A172 (cell line): ENCODE measurements at regions not wholly inside any gene's neighbourhood (a gene's known extent, or its start where the extent isn't known, plus 50 kb on each side); places are given as distances from the start of the nearest gene placed in this dataset.

Experiments
- DNase-seq: peaks from one replicate; pipeline ENCODE4 v3.0.0-alpha.2; 2015; ENCODE audit warnings: low spot score

DNA sequence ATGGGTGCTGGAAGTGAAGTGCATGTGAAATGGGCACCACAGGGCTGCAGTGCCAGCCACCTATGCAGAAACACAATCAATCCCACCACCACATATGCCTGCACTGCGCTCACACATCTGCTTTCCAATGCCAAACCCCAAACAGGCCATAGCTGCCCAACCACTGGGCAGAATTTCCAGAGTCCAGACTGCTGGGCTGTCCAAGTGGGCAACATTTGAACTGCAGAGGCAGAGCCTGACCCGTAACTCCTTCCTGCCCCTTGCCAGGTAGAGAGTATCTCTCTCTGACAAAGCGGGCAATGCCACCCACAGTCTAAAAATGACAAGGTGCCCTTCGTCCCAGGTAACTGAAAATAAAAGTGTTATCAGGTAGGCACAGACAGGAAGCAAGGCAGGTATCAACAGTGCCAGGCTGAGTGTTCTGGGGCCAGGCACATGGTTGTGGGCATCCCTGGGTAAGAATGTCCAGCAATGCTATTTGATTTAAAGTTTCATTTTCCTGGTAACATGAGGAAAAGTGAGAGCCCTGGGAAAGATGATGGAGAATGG, 79.5 kb downstream of the FOXA2 start:
- no peak for DNase-seq

- no peak for DNase-seq
Observed at GRCh38 chr20:22503577-22503976, 80.8 kb downstream of the FOXA2 start.

- DNase-seq: no peak
Observed at GRCh38 chr20:22502731-22503191, 81.6 kb downstream of the FOXA2 start.

GRCh38 chr20:22501566-22502344, 82.6 kb downstream of the FOXA2 start:
- no peak for DNase-seq

- no peak for DNase-seq
Observed at GRCh38 chr20:22501034-22501433, 83.3 kb downstream of the FOXA2 start.

- no peak for DNase-seq
Observed at GRCh38 chr20:22499515-22500166, 84.7 kb downstream of the FOXA2 start.

- no peak for DNase-seq
Observed at GRCh38 chr20:22496817-22497216, 87.6 kb downstream of the FOXA2 start.

DNA sequence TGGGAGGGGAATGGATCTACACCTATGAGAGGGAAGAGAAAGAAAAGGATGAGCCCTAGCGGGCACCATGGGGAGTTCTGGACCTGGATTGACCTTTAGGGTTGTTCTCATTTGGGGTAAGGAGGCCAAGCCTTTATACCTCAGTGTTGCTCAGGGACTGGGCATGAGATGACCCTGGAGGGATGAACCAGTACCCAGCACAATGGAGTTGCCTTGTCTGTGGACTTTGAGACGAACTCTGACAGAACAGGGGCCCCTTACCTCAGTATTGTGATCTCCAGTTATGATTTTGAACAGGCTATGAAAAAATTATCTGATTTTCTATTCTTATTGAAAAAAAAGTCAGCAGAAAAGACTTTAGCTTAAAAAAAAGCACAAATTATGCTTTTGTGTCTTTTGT, 88.6 kb downstream of the FOXA2 start:
- no peak for DNase-seq

GRCh38 chr20:22495172-22495571, 89.2 kb downstream of the FOXA2 start:
- DNase-seq: no peak

DNA sequence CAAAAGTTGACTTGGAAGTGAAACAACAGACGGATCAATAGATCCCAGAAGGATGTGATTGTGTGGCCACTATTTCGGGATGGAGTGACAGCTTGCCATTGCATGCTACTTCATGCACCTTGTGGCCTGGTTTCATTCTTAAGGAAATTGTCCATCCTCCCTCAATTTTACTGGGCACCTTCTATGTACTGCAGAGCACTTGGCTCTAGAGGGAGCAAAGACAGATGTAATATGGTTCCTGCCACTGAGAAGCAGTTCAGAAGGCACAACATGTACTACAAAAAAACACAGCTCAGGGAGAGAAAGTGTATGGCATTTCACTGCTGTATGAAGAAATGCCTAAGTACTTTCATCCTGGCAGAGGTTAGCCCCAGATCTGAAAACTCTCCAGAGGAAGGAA, 91.9 kb downstream of the FOXA2 start:
- no peak for DNase-seq

DNA sequence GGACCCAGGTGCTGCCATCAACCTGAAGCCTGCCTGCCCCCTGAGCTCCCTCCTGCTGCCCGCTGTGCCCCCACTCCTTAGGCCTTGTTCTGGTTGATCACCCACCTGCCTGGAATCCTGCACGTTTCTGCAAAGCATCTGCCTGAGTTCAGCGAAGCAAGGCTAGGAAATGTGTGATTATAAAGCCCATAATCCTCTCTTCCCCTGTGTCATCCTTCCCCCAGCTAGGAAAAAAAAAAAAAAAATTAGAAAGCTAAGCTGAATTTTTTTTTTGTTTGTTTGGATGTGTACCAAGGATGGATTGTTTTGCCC, 93.2 kb downstream of the FOXA2 start:
- DNase-seq: no peak

DNA sequence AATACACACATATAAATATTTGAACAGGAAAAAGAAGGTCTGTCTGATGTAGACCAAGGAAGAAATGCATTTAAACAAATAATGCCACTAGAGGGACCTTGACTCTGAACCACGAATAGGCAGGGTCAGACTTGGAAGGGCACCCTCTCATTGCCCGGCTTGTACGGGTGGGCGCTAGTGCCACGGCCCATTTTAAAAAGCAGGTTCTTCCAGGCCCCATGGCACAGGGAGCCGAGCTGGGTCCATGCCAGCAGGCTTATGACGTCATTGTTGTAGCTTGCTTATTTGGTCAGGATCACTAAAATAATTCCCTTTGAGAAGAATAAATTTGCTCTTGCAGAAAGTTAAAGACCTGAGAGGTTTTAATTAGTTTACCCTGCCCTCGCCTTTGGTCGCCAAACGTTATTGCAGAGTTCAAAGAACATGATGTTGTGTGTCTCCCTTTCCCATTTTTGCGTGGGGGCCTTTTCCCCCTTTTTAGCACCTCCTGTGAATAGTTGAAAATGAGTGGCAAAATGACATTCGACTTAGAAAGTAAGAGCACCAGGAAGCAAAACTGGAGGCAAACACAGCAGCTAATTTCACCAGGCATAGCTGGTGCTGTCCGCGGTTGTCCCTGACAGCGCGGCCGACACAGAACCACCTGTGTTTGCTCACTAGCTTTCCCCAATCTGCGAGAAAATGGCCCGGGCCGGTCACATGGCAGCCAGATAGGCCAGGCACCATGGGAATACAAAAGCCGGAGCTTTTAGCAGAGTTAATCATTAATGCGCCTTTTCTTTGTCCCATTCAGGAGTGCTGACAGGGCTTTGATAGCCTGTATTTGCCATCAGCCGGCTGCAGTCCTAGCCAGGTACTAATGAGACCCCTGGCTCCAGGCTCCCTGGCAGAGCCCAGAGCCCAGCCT, 93.8 kb downstream of the FOXA2 start:
- DNase-seq: no peak

DNA sequence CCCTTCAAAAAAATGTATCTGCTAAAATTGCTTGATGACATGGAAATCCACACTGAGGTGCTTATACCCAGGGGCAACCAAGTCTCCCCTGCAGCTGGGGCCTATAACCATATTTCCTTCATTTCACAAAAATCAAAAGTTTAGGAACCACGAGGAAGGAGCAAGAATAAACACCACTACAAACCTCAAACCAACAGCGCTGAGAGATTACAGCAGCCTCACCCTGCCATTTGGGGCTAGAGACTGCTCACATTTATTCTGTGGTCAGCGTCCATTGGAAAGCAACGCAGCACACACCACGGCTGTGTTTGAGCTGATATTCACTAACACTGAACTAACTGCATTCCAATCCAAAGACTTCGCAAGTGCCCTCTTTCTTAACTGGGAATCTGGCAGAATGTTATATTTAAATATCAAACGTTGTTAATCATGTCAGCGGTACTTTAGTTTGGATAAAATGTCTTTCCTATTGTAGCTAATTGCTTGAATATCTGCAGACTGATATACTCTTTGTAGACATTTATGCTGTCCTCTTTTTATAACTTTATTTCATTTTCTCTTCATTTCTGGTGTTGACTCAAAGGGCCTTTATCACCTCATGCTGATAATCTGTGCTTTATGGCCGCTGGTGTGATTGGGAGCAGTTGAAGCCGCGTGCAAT, 94.6 kb downstream of the FOXA2 start:
- no peak for DNase-seq

DNA sequence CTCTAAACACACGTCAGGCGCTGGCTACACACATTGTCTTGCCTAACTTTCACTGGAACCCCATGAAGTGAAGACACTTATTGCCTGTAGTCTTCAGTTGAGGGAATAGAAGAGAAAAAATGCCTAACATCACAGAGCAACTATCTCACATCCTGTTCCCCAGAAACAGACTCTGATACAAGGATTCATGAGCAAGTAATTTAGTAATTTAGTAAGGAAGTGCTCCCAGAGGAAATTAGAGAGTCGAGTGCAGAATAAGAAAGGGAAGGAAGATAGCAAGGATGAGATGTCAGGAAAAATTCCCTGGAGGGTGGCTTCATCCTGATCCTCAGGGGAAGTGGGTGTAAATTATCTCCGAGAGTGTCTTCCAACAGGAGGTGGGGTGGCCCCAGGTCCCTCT, 104.0 kb downstream of the FOXA2 start:
- no peak for DNase-seq

- no peak for DNase-seq
Observed at GRCh38 chr20:22475662-22476061, 108.7 kb downstream of the FOXA2 start.

DNA sequence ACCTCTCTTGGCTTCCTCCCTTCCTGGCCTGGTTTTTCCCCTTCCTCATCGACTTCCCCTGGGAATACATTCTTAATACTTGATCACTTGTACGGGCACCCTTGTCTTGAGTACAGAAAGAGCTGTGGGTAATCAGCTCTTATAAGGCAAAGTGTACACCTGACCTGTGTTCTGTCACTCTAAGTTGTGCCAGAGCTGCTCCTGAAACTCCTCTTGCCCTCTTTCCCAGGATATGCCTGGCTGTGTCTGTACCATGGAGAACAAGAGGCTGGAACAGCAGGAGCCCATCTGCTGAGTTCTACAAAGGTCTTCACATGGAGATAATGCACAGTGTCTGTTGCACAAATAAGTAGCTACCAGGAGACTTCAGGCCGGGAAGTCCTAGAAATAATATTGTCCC, 110.1 kb downstream of the FOXA2 start:
- no peak for DNase-seq

DNA sequence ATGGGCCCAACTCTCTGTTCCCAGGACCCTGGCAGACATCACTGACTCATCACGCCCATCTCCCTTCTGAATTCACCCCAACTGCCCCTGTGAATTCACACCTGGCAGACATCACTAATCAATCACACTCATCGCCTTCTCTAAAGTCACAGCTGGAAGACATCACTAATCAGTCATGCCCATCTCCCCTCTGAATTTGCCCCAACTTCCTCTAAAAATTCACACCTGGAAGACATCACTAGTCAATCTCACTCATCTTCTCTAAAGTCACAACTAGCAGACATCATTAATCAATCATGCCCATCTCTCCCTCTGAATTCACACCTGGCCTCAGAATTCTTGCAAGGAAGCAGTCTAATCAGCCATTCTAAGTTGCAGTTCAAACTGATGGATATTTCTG, 111.1 kb downstream of the FOXA2 start:
- no peak for DNase-seq

- no peak for DNase-seq
Observed at GRCh38 chr20:22472447-22473100, 111.8 kb downstream of the FOXA2 start.

DNA sequence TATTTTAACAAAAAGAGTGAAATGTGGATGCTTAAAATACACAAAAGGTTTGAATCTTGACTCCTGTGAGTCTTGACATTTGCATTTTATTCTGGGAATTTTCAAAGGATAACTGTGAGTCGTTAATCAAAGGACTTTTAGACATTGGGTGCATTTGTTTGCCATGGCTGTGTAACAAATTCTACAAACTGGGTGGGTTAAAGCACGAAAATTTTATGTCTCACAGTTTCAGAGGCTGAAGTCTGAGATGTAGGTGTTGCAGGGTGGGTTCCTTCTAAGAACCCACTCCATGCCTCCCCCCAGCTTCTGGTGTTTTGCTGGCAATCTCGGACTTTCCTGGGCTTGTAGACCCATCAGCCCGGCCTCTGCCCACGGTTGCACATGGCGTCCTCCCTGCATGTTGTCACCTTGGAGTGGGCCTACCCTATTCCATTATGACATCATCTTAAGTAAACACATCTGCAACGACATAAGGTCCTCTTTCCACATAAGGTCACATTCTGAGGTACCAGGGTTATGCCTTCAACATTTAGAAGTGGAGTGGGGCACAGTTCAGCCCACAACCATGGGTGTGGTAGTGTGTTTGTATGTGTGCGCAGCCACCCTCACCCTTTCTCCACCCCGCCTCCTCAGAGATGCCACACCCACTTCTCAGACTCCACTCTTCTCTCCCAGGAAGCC, 113.1 kb downstream of the FOXA2 start:
- DNase-seq: no peak

DNA sequence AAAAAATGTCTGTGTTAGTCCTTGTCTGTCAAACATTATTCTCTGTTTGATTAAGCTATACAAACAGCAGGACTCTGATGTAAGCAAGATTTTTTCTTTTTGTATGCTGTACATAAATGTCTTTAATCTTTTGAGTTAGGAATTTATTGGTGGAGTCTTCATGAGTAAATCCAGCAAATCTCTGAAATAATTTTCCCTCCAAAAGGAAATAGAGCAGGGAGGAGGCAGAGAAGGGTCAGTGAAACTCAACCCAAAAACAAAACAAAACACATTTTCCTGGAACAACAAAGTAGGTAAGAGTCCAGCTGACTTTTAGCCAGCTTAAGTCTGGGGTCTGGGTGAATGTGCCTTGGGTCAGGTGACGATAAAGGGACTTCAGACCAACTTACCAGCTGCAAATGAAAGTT, 113.7 kb downstream of the FOXA2 start:
- DNase-seq: no peak
